K562 (cell line): ENCODE measurements at regions not wholly inside any gene's neighbourhood (a gene's known extent, or its start where the extent isn't known, plus 50 kb on each side); places are given as distances from the start of the nearest gene placed in this dataset.

Experiments used
- ATAC-seq: fragments of 200-7000 bp; cut with Tn5 transposase; 3 replicates; pipeline ENCODE4 v1.9.1; 2020; ENCODE audit warnings: moderate library complexity
- BruUV-seq: library from RNA; stranded (reverse); fragments of 400-500 nt; replicated peaks from 2 replicates; lab custom pipeline; 2021; lab: Mats Ljungman, UMichigan
- CTCF ChIA-PET: fragments of 300-600 bp; formaldehyde crosslinking; extraction: SDS; loops from one replicate; lab custom pipeline; 2021; ENCODE audit warnings: low intra/inter-chr PET ratio; lab: Yijun Ruan, JAX
- POLR2A ChIA-PET: fragments of 300-600, 350-650 bp; sonication (Branson Sonifier 250); formaldehyde crosslinking; extraction: SDS; loops from one replicate; lab custom pipeline; 2021; ENCODE audit warnings: antibody characterized with exemption, inconsistent platforms; lab: Yijun Ruan, JAX
- DNase-seq, 4 experiments: peaks; one replicate each; pipeline versions ENCODE4 v3.0.0 to v3.0.0-alpha.2; 2011 to 2018; ENCODE audit warnings: low spot score in 3 of 4, mixed read lengths in 3 of 4; ENCODE audit errors: extremely low read depth in 1 of 4
- FAIRE-seq: peaks from 2 replicates; lab custom pipeline; 2011; peaks lifted over from hg19 to GRCh38; lab: Jason Lieb, UNC
- H2AFZ ChIP-seq: 2 replicates; pipeline ENCODE4 v1.6.0; 2011; ENCODE audit warnings: low read depth, low read length, control low read depth, inconsistent platforms
- H3K27ac ChIP-seq: fragments of 200-600 bp; 3 replicates; pipeline ENCODE4 v1.8.0; 2011; ENCODE audit warnings: low read depth, mild to moderate bottlenecking, control low read depth, inconsistent platforms, low read length, moderate library complexity, mixed read lengths; ENCODE audit errors: extremely low read depth
- H3K27me3 ChIP-seq, 2 experiments: fragments of 300-600 bp in 1 of 2; 2 replicates in 1 of 2; 3 replicates in 1 of 2; pipeline versions ENCODE4 v1.6.0 to v1.8.0; 2011; ENCODE audit warnings: inconsistent platforms in 2 of 2, low read length in 2 of 2, mild to moderate bottlenecking in 1 of 2, mixed read lengths in 1 of 2, moderate library complexity in 1 of 2; ENCODE audit not compliant: control insufficient read depth in 2 of 2, insufficient read depth in 2 of 2
- H3K36me3 ChIP-seq: fragments of 300-600 bp; 3 replicates; pipeline ENCODE4 v1.8.0; 2011; ENCODE audit warnings: mild to moderate bottlenecking, low read length, inconsistent platforms; ENCODE audit not compliant: control insufficient read depth, insufficient read depth
- H3K4me1 ChIP-seq, 2 experiments: fragments of 200-600 bp in 1 of 2; replicated peaks in 1 of 2; 2 replicates in 1 of 2; 3 replicates in 1 of 2; pipeline versions ENCODE4 v1.5.1 to v1.8.0; 2011; ENCODE audit warnings: inconsistent platforms in 2 of 2, low read length in 2 of 2, mild to moderate bottlenecking in 1 of 2, mixed read lengths in 1 of 2, moderate library complexity in 1 of 2; ENCODE audit not compliant: control insufficient read depth in 2 of 2, insufficient read depth in 2 of 2
- H3K4me2 ChIP-seq: 2 replicates; pipeline ENCODE4 v1.6.1; 2011; ENCODE audit warnings: low read length, control low read depth, inconsistent platforms, mixed read lengths; ENCODE audit not compliant: insufficient read depth
- H3K4me3 ChIP-seq: fragments of 200-600 bp; sonication (generic), shearing (Covaris generic); 2 replicates; pipeline ENCODE4 v1.5.1; 2016; ENCODE audit warnings: control low read depth, inconsistent platforms
- H3K79me2 ChIP-seq: fragments of 200-600 bp; 3 replicates; pipeline ENCODE4 v1.8.0; 2011; ENCODE audit warnings: low read length, inconsistent platforms; ENCODE audit not compliant: control insufficient read depth, insufficient read depth
- H3K9ac ChIP-seq, 2 experiments: 2 replicates each; pipeline versions ENCODE4 v1.6.0 to v1.6.1; 2011; ENCODE audit warnings: low read depth in 2 of 2, low read length in 2 of 2, control low read depth in 1 of 2, inconsistent platforms in 1 of 2, mild to moderate bottlenecking in 1 of 2, mixed read lengths in 1 of 2; ENCODE audit not compliant: insufficient read depth in 1 of 2
- H3K9me1 ChIP-seq: one replicate; pipeline ENCODE4 v1.6.0; 2011; ENCODE audit warnings: inconsistent platforms, mild to moderate bottlenecking, low read length, moderate library complexity; ENCODE audit not compliant: control insufficient read depth, insufficient read depth
- H3K9me3 ChIP-seq: replicated peaks from 2 replicates; pipeline ENCODE4 v1.5.1; 2011; ENCODE audit warnings: low read depth, low read length, inconsistent platforms; ENCODE audit not compliant: control insufficient read depth, insufficient read depth
- H4K20me1 ChIP-seq: replicated peaks from 2 replicates; pipeline ENCODE4 v1.6.1; 2011; ENCODE audit warnings: low read length, inconsistent platforms, mixed read lengths; ENCODE audit not compliant: control insufficient read depth, insufficient read depth
- CTCF ChIP-seq, 3 experiments: IDR thresholded peaks in 2 of 3; conservative IDR thresholded peaks in 1 of 3; 2 replicates each; pipeline ENCODE4 v1.5.1; 2011 to 2012; ENCODE audit warnings: low read length in 3 of 3, mild to moderate bottlenecking in 3 of 3, control low read depth in 2 of 3, improper control_type of control experiment in 1 of 3, inconsistent platforms in 1 of 3, low read depth in 1 of 3, mixed read lengths in 1 of 3, moderate library complexity in 1 of 3; ENCODE audit not compliant: insufficient read depth in 2 of 3
- HDAC2 ChIP-seq: fragments of 450-650 bp; IDR thresholded peaks from 2 replicates; pipeline ENCODE4 v1.6.1; 2016; ENCODE audit warnings: mild to moderate bottlenecking
- KDM2B ChIP-seq: fragments of 250-450 bp; sonication (Bioruptor Pico); IDR thresholded peaks from 2 replicates; pipeline ENCODE4 v1.8.0; 2021; ENCODE audit warnings: mild to moderate bottlenecking, moderate library complexity
- PTTG1 ChIP-seq: fragments of 450-650 bp; IDR thresholded peaks from 2 replicates; pipeline ENCODE4 v1.6.1; 2016; ENCODE audit warnings: low read depth, mild to moderate bottlenecking, missing genetic modification characterization, missing compliant biosample characterization
- TRIM25 ChIP-seq: fragments of 450-650 bp; IDR thresholded peaks from 2 replicates; pipeline ENCODE4 v1.7.0; 2016; ENCODE audit warnings: borderline replicate concordance
- ZBTB34 ChIP-seq: fragments of 250-450 bp; sonication (Bioruptor Pico); IDR thresholded peaks from 2 replicates; pipeline ENCODE4 v1.8.0; 2021; ENCODE audit warnings: mild to moderate bottlenecking, moderate library complexity
- ZFPM2 ChIP-seq: fragments of 250-450 bp; sonication (Bioruptor Pico); IDR thresholded peaks from 2 replicates; pipeline ENCODE4 v1.5.1; 2022; ENCODE audit warnings: mild to moderate bottlenecking
- WGBS: fragments of 100-300 bp; shearing (Covaris generic); methylation state at CpG from one replicate; pipeline ENCODE4 v1.1.6; 2016; ENCODE audit warnings: low coverage, mixed read lengths; ENCODE audit not compliant: insufficient coverage; ENCODE audit errors: missing lambda C conversion rate; 5-methylcytosine and 5-hydroxymethylcytosine counted together
- in situ Hi-C: fragments of 300-500 bp; cut with MboI; formaldehyde crosslinking; loops from 4 replicates; pipeline ENCODE4 v1.15.0; 2018; ENCODE audit warnings: inconsistent platforms, mixed read lengths
- intact Hi-C: fragments of 100-400 bp; cut with micrococcal nuclease; formaldehyde crosslinking; loops from 2 replicates; pipeline ENCODE4 v1.14.2; 2022
- TF ChIP-seq, protein P1 (sequence below): fragments of 200-800 bp; sonication (Bioruptor generic); IDR thresholded peaks from 2 replicates; pipeline ENCODE4 v1.6.1; 2017; ENCODE audit warnings: missing genetic modification characterization, missing compliant biosample characterization

GRCh38 chr7:72476608-72477305 lies 64.6 kb upstream of the CALN1 start:
- ATAC-seq (no peak), FAIRE-seq (no peak), DNase-seq (no peak)
- no peak overlapping the region for H3K9ac ChIP-seq
- H4K20me1 ChIP-seq, result no peaks in the 10 kb centered on the region
- H3K9me1 ChIP-seq, result no peaks in the 10 kb centered on the region
- CTCF ChIA-PET, result no interaction called here
- H3K79me2 ChIP-seq, result no peaks in the 10 kb centered on the region
- TF ChIP-seq HDAC2 (no peak), PTTG1 (tag) (no peak), ZBTB34 (no peak), CTCF (IDR thresholded peaks at IDR 0.05 in 2 of 3, conservative IDR thresholded peaks at IDR 0.05 in 1 of 3; ENCODE audit: insufficient read depth in 2 of 3, low read depth in 1 of 3, low read length in 3 of 3) (peak in 2 of 3 experiments; percentile 14 to 33; a peak in 1 of 6 replicates), ZFPM2 (CRISPR knock-in tag) (no peak), KDM2B (CRISPR knock-in tag) (no peak), TRIM25 (no peak)
- TF ChIP-seq, protein P1, sequence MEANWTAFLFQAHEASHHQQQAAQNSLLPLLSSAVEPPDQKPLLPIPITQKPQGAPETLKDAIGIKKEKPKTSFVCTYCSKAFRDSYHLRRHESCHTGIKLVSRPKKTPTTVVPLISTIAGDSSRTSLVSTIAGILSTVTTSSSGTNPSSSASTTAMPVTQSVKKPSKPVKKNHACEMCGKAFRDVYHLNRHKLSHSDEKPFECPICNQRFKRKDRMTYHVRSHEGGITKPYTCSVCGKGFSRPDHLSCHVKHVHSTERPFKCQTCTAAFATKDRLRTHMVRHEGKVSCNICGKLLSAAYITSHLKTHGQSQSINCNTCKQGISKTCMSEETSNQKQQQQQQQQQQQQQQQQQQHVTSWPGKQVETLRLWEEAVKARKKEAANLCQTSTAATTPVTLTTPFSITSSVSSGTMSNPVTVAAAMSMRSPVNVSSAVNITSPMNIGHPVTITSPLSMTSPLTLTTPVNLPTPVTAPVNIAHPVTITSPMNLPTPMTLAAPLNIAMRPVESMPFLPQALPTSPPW (CRISPR knock-in tag), result no peak
- 45% methylated on average over 16 of the region's 16 CpGs for WGBS
- H2AFZ ChIP-seq, result no peak overlapping the region
- POLR2A ChIA-PET, result interaction anchor here (0.6 kb wide), 1 partner anchor 38 kb away, joined by 3 read pairs; no protein-coding TSS in a partner anchor
- H3K27me3 ChIP-seq, result peaks cover 4 to 23% of the 10 kb centered on the region in 2 experiments; a peak in 3 of 5 replicates
- intact Hi-C loops (no loop called here), in situ Hi-C loops (no loop called here)
- no peak overlapping the region for H3K4me3 ChIP-seq
- no peaks in the 10 kb centered on the region for H3K9me3 ChIP-seq
- no TSS peak for BruUV-seq
- no peaks in the 10 kb centered on the region for H3K36me3 ChIP-seq
- H3K4me1 ChIP-seq, result no peaks in the 10 kb centered on the region
- no peak overlapping the region for H3K4me2 ChIP-seq
- H3K27ac ChIP-seq, result no peak overlapping the region
